HFF-Myc (cell line): ENCODE measurements at regions not wholly inside any gene's neighbourhood (a gene's known extent, or its start where the extent isn't known, plus 50 kb on each side); places are given as distances from the start of the nearest gene placed in this dataset.

Experiments used
- DNase-seq: peaks from one replicate; pipeline ENCODE4 v3.0.0-alpha.2; 2011; ENCODE audit warnings: low read depth; ENCODE audit errors: extremely low read depth
- H3K4me3 ChIP-seq: replicated peaks from 2 replicates; pipeline ENCODE4 v1.5.1; 2011; ENCODE audit warnings: low read depth, mild to moderate bottlenecking, control low read depth, low read length
- CTCF ChIP-seq: IDR thresholded peaks from 2 replicates; pipeline ENCODE4 v1.5.1; 2012; ENCODE audit warnings: mild to moderate bottlenecking, low read depth, low read length, control low read depth; ENCODE audit errors: missing control alignments

- no peak for TF ChIP-seq CTCF
- no peak overlapping the region for H3K4me3 ChIP-seq
- DNase-seq = no peak
Measured at GRCh38 chr11:59271247-59271755, 58.6 kb upstream of the MPEG1 start.

DNA sequence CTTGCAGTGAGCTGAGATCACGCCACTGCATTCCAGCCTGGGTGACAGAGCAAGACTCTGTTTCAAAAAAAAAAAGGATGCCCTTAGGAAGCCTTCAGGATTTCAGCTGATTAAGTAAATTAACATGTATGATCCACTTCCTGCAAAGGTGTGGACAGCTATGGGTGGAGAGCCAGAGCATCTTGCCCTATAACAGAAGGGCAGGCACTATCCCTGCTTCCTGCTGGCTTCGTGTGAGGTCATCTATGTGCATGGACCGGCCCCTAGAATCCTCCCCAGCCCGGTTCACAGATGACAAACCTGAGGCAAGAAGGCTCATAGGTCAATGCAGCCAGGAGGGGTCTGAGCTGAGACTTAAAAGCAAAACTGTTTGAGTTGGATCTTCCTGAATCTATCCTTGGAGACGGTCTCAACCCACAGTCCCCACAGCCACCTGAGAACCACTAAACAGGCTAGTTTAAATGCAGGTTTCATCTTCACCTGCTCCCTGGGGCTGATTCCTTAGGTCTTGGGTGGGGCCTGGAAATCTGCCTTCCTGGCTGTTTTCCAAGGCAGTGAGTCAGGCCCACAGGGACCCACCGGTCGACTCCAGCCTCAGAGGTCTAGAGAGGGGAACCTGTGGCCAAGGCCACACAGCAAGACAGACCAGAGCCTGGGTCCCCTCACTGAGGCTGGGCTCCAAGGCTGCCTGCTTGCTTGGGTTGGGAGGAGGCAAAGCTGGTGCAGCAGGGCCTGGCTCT, 55.2 kb upstream of the MPEG1 start:
- no peak for DNase-seq
- TF ChIP-seq CTCF = no peak
- H3K4me3 ChIP-seq = no peak overlapping the region

DNA sequence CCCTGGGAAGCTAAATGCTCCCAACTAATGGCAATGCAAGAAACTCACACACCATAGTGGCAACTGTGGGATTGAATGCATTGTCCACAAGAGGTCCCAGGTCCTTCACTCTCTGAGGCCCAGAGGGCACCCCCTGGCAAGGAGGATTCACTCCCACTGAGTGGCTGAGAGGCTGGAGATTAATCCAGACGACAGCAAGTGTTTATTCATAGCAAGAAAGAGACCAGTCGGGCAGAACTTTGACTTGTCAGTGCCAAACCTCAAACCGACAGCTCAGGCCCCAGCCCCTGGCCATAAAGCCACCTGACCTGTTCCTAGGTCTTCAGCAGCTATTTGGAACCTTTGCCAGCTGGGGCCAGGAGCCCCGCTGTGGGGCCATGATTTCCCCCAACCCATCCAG, 54.5 kb upstream of the MPEG1 start:
- no peak for DNase-seq
- TF ChIP-seq CTCF = no peak

DNA sequence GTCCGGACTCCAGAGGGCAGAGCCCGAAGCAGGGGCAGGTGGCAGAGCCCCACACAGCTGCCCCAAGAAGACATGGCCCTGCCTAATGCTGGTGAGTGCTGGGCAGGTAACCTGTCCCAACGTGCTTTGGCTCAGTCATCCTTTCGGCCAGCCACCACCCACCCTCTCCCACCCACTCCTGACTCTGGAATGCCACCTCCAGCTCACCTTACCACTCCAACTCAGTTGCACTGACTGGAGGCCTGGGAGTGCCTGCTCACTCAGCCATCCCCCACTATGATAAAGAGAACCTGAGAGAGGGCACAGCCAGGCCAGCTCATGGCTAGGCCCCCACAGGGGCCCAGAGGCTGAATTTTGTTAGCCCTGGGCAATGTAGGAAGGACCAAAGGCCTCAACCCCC, 53.8 kb upstream of the MPEG1 start:
- no peak for TF ChIP-seq CTCF
- no peak for DNase-seq
- no peak overlapping the region for H3K4me3 ChIP-seq

More for the DNA sequence above, 54.5 kb upstream of the MPEG1 start:
- H3K4me3 ChIP-seq = no peak overlapping the region

- TF ChIP-seq CTCF = no peak
- no peak for DNase-seq
- no peak overlapping the region for H3K4me3 ChIP-seq
Measured at GRCh38 chr11:59265735-59266134, 53.0 kb upstream of the MPEG1 start.

- no peak for DNase-seq
- no peak for TF ChIP-seq CTCF
- H3K4me3 ChIP-seq = no peak overlapping the region
Measured at GRCh38 chr11:59264736-59265135, 52.0 kb upstream of the MPEG1 start.
